Mesenchymal stem cell (in vitro differentiated cells and primary cell): ENCODE measurements at regions not wholly inside any gene's neighbourhood (a gene's known extent, or its start where the extent isn't known, plus 50 kb on each side); places are given as distances from the start of the nearest gene placed in this dataset.

Source experiments
- DNase-seq: peaks from one replicate; pipeline ENCODE4 v3.0.0-alpha.2; 2013
- H2AFZ ChIP-seq: one replicate; pipeline ENCODE4 v1.6.1; 2013; ENCODE audit warnings: low read depth, mild to moderate bottlenecking, control low read depth, inconsistent platforms, low read length, moderate library complexity
- H2AK5ac ChIP-seq: 2 replicates; pipeline ENCODE4 v1.6.1; 2013; ENCODE audit warnings: low read length, moderate library complexity, mild to moderate bottlenecking, inconsistent platforms; ENCODE audit not compliant: severe bottlenecking
- H2BK120ac ChIP-seq: one replicate; pipeline ENCODE4 v1.6.1; 2013; ENCODE audit warnings: low read depth, mild to moderate bottlenecking, inconsistent platforms, low read length, moderate library complexity
- H2BK12ac ChIP-seq, 2 experiments: one replicate each; pipeline ENCODE4 v1.6.1; 2013; ENCODE audit warnings: inconsistent platforms in 2 of 2, low read length in 2 of 2, mild to moderate bottlenecking in 2 of 2, moderate library complexity in 2 of 2, control low read depth in 1 of 2
- H2BK15ac ChIP-seq: one replicate; pipeline ENCODE4 v1.6.1; 2013; ENCODE audit warnings: mild to moderate bottlenecking, low read depth, inconsistent platforms; ENCODE audit not compliant: poor library complexity, severe bottlenecking
- H2BK5ac ChIP-seq: 2 replicates; pipeline ENCODE4 v1.6.1; 2013; ENCODE audit warnings: low read depth, mild to moderate bottlenecking, low read length, control low read depth, inconsistent platforms; ENCODE audit not compliant: poor library complexity, severe bottlenecking
- H3K14ac ChIP-seq, 2 experiments: one replicate each; pipeline ENCODE4 v1.6.1; 2013; ENCODE audit warnings: inconsistent platforms in 2 of 2, low read length in 2 of 2, control low read depth in 1 of 2, mild to moderate bottlenecking in 1 of 2, moderate library complexity in 1 of 2
- H3K18ac ChIP-seq, 2 experiments: one replicate each; pipeline ENCODE4 v1.6.1; 2013; ENCODE audit warnings: inconsistent platforms in 2 of 2, low read length in 2 of 2, control low read depth in 1 of 2, low read depth in 1 of 2, mild to moderate bottlenecking in 1 of 2
- H3K23ac ChIP-seq, 2 experiments: one replicate each; pipeline ENCODE4 v1.6.1; 2013; ENCODE audit warnings: inconsistent platforms in 2 of 2, low read length in 2 of 2, mild to moderate bottlenecking in 2 of 2, moderate library complexity in 2 of 2, control low read depth in 1 of 2
- H3K27ac ChIP-seq: 2 replicates; pipeline ENCODE4 v1.5.1; 2013; ENCODE audit warnings: mild to moderate bottlenecking, moderate library complexity, low read length, control low read depth, inconsistent platforms; ENCODE audit not compliant: poor library complexity, severe bottlenecking
- H3K27me3 ChIP-seq, 2 experiments: 2 replicates each; pipeline versions ENCODE4 v1.6.1 to v1.7.0; 2013; ENCODE audit warnings: low read length in 2 of 2, mild to moderate bottlenecking in 2 of 2, moderate library complexity in 2 of 2, control low read depth in 1 of 2, inconsistent platforms in 1 of 2; ENCODE audit not compliant: control insufficient read depth in 1 of 2, insufficient read depth in 1 of 2
- H3K36me3 ChIP-seq, 2 experiments: 2 replicates each; pipeline versions ENCODE4 v1.6.1 to v1.7.0; 2013; ENCODE audit warnings: low read length in 2 of 2, control low read depth in 1 of 2, inconsistent platforms in 1 of 2, low read depth in 1 of 2, mild to moderate bottlenecking in 1 of 2; ENCODE audit not compliant: insufficient read depth in 2 of 2, control insufficient read depth in 1 of 2
- H3K4ac ChIP-seq, 2 experiments: one replicate each; pipeline ENCODE4 v1.6.1; 2013; ENCODE audit warnings: inconsistent platforms in 2 of 2, low read length in 2 of 2, mild to moderate bottlenecking in 2 of 2, moderate library complexity in 2 of 2, control low read depth in 1 of 2, low read depth in 1 of 2
- H3K4me1 ChIP-seq: 2 replicates; pipeline ENCODE4 v1.6.1; 2013; ENCODE audit warnings: low read depth, low read length, control low read depth; ENCODE audit not compliant: control insufficient read depth, insufficient read depth
- H3K4me2 ChIP-seq: 2 replicates; pipeline ENCODE4 v1.6.1; 2013; ENCODE audit warnings: low read length, mild to moderate bottlenecking, inconsistent platforms; ENCODE audit not compliant: poor library complexity, severe bottlenecking
- H3K4me3 ChIP-seq, 2 experiments: 2 replicates each; pipeline versions ENCODE4 v1.5.1 to v1.7.0; 2013; ENCODE audit warnings: low read length in 2 of 2, mild to moderate bottlenecking in 2 of 2, control low read depth in 1 of 2, low read depth in 1 of 2; ENCODE audit not compliant: insufficient read depth in 1 of 2
- H3K79me1 ChIP-seq: replicated peaks from 2 replicates; pipeline ENCODE4 v1.6.1; 2013; ENCODE audit warnings: mild to moderate bottlenecking, control low read depth, low read length, inconsistent platforms; ENCODE audit not compliant: poor library complexity, severe bottlenecking
- H3K9ac ChIP-seq: 2 replicates; pipeline ENCODE4 v1.7.0; 2013; ENCODE audit warnings: mild to moderate bottlenecking, low read length, moderate library complexity
- H3K9me3 ChIP-seq: 2 replicates; pipeline ENCODE4 v1.7.0; 2013; ENCODE audit warnings: mild to moderate bottlenecking, low read length; ENCODE audit not compliant: control insufficient read depth
- H4K8ac ChIP-seq: one replicate; pipeline ENCODE4 v1.6.1; 2013; ENCODE audit warnings: inconsistent platforms, mild to moderate bottlenecking, low read length, moderate library complexity
- H4K91ac ChIP-seq: one replicate; pipeline ENCODE4 v1.6.1; 2013; ENCODE audit warnings: mild to moderate bottlenecking, low read length, inconsistent platforms
- WGBS: methylation state at CpG from one replicate; pipeline ENCODE4 v1.1.7; 2013; ENCODE audit warnings: mixed read lengths; 5-methylcytosine and 5-hydroxymethylcytosine counted together

GRCh38 chr3:177249203-177249602 lies 51.9 kb upstream of the TBL1XR1 start:
- H2BK5ac ChIP-seq: no peak overlapping the region

GRCh38 chr3:177250151-177250550 lies 52.9 kb upstream of the TBL1XR1 start:
- H2AFZ ChIP-seq: no peak overlapping the region
- H4K91ac ChIP-seq: no peak overlapping the region
- 81% methylated on average over 1 of the region's 1 CpG for WGBS
- H3K4me1 ChIP-seq: no peaks in the 10 kb centered on the region
- no peak overlapping the region for H3K14ac ChIP-seq
- H3K23ac ChIP-seq: no peak overlapping the region
- DNase-seq: no peak
- no peak overlapping the region for H2BK5ac ChIP-seq
- H2BK12ac ChIP-seq: no peak overlapping the region
- no peak overlapping the region for H3K4me2 ChIP-seq
- no peak overlapping the region for H3K27ac ChIP-seq
- H3K27me3 ChIP-seq: no peaks in the 10 kb centered on the region
- H3K18ac ChIP-seq: no peak overlapping the region
- H2BK120ac ChIP-seq: no peak overlapping the region
- no peak overlapping the region for H3K4me3 ChIP-seq
- no peak overlapping the region for H4K8ac ChIP-seq
- H3K9me3 ChIP-seq: no peaks in the 10 kb centered on the region
- no peak overlapping the region for H2BK15ac ChIP-seq
- no peak overlapping the region for H3K9ac ChIP-seq
- no peaks in the 10 kb centered on the region for H3K79me1 ChIP-seq
- H3K4ac ChIP-seq: no peak overlapping the region
- no peaks in the 10 kb centered on the region for H3K36me3 ChIP-seq
- H2AK5ac ChIP-seq: no peak overlapping the region

More at GRCh38 chr3:177249203-177249602, 51.9 kb upstream of the TBL1XR1 start:
- Histone ChIP-seq H3K4me2 (no peak overlapping the region), H3K4me3 (no peak overlapping the region), H3K4ac (no peak overlapping the region), H2BK12ac (no peak overlapping the region), H2BK15ac (no peak overlapping the region), H3K14ac (no peak overlapping the region), H4K8ac (no peak overlapping the region), H3K23ac (no peak overlapping the region), H3K9me3 (no peaks in the 10 kb centered on the region), H3K27ac (no peak overlapping the region), H3K18ac (no peak overlapping the region), H3K4me1 (no peaks in the 10 kb centered on the region), H2AFZ (no peak overlapping the region), H3K36me3 (no peaks in the 10 kb centered on the region), H3K27me3 (no peaks in the 10 kb centered on the region), H2AK5ac (no peak overlapping the region), H3K9ac (no peak overlapping the region), H3K79me1 (no peaks in the 10 kb centered on the region), H4K91ac (no peak overlapping the region), H2BK120ac (no peak overlapping the region)
- no peak for DNase-seq
- 96% methylated on average over 6 of the region's 9 CpGs for WGBS

- DNase-seq: no peak
- Histone ChIP-seq H3K36me3 (no peaks in the 10 kb centered on the region), H2BK5ac (no peak overlapping the region), H2BK12ac (no peak overlapping the region), H3K4ac (no peak overlapping the region), H3K23ac (no peak overlapping the region), H3K4me1 (no peaks in the 10 kb centered on the region), H3K9me3 (no peaks in the 10 kb centered on the region), H3K14ac (no peak overlapping the region), H3K18ac (no peak overlapping the region), H3K9ac (no peak overlapping the region), H2AK5ac (no peak overlapping the region), H3K4me2 (no peak overlapping the region), H2BK120ac (no peak overlapping the region), H4K91ac (no peak overlapping the region), H2AFZ (no peak overlapping the region), H3K79me1 (no peaks in the 10 kb centered on the region), H2BK15ac (no peak overlapping the region), H3K4me3 (no peak overlapping the region), H4K8ac (no peak overlapping the region), H3K27ac (no peak overlapping the region), H3K27me3 (no peaks in the 10 kb centered on the region)
- 100% methylated on average over 1 of the region's 4 CpGs for WGBS
These were observed 54.5 kb upstream of the TBL1XR1 start for GRCh38 chr3:177251755-177252154.

GRCh38 chr3:177257006-177257405 lies 59.7 kb upstream of the TBL1XR1 start:
- DNase-seq: no peak
- H3K4me1 ChIP-seq: peaks cover 3% of the 10 kb centered on the region

More at GRCh38 chr3:177257006-177257405, 59.7 kb upstream of the TBL1XR1 start:
- no peak overlapping the region for H2BK5ac ChIP-seq
- H3K23ac ChIP-seq: no peak overlapping the region
- no peaks in the 10 kb centered on the region for H3K9me3 ChIP-seq
- H4K91ac ChIP-seq: no peak overlapping the region
- H3K36me3 ChIP-seq: no peaks in the 10 kb centered on the region
- no peak overlapping the region for H3K18ac ChIP-seq
- H3K4me3 ChIP-seq: no peak overlapping the region
- no peaks in the 10 kb centered on the region for H3K79me1 ChIP-seq
- H2BK15ac ChIP-seq: no peak overlapping the region
- H4K8ac ChIP-seq: no peak overlapping the region
- no peak overlapping the region for H3K4ac ChIP-seq
- no peak overlapping the region for H2AK5ac ChIP-seq
- no peak overlapping the region for H2BK120ac ChIP-seq
- no peak overlapping the region for H2BK12ac ChIP-seq
- H3K9ac ChIP-seq: no peak overlapping the region
- H3K14ac ChIP-seq: no peak overlapping the region
- H3K27ac ChIP-seq: peak overlapping the region; percentile 29
- H2AFZ ChIP-seq: no peak overlapping the region
- H3K4me2 ChIP-seq: no peak overlapping the region
- no peaks in the 10 kb centered on the region for H3K27me3 ChIP-seq
- no CpG with 5 or more reads among the region's 1 CpG for WGBS
